T-helper 17 cell (primary cell): ENCODE measurements at regions not wholly inside any gene's neighbourhood (a gene's known extent, or its start where the extent isn't known, plus 50 kb on each side); places are given as distances from the start of the nearest gene placed in this dataset.
"Not testable (repeated sequence)": the region's sequence is repeated elsewhere in the genome, so short reads cannot be mapped to it uniquely, and the experiment has no call there.

Experiments
- ATAC-seq: fragments of 150-1000 bp; cut with Tn5 transposase; 2 replicates; pipeline ENCODE4 v1.10.0; 2021; ENCODE audit warnings: mild to moderate bottlenecking, moderate library complexity
- DNase-seq, 3 donors: peaks; one replicate each; pipeline versions ENCODE4 v3.0.0 to v3.0.0-alpha.2; 2020 to 2021
- H3K9me3 ChIP-seq: one replicate; pipeline ENCODE4 v1.7.0; 2013; ENCODE audit warnings: low read length, mild to moderate bottlenecking; ENCODE audit not compliant: control insufficient read depth, poor library complexity, severe bottlenecking
- H3K27ac Mint-ChIP-seq: one replicate; pipeline ENCODE4 v1.8.0; 2022; ENCODE audit warnings: mild to moderate bottlenecking, moderate library complexity, mixed read lengths
- H3K27me3 Mint-ChIP-seq: one replicate; pipeline ENCODE4 v1.8.0; 2022; ENCODE audit warnings: mixed read lengths
- H3K36me3 Mint-ChIP-seq: one replicate; pipeline ENCODE4 v1.8.0; 2022; ENCODE audit warnings: low read depth, mixed read lengths
- H3K4me1 Mint-ChIP-seq: one replicate; pipeline ENCODE4 v1.8.0; 2022; ENCODE audit warnings: mild to moderate bottlenecking, mixed read lengths
- H3K4me3 Mint-ChIP-seq: one replicate; pipeline ENCODE4 v1.8.0; 2022; ENCODE audit warnings: mild to moderate bottlenecking, moderate library complexity, mixed read lengths

DNA sequence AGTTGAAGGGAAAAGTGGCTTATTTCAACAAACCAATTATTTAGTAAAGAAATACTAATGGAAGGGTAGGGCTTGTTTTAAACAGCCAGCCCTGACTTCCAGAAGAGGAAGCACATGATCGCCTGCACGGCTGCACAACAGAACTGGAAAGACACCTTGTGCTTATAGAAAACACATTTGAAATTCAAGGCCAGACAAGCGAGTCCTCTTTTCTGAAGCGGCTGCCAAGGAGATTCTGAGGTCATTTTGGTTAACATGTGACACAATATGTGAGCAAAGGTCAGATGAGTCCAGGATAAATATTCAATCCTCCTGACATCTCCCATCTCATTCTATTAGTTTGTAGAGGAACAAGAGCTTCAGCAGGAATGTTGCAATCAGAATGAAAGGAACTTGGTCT, 461.4 kb upstream of the ST8SIA4 start:
- Mint-ChIP-seq H3K27me3 (no peaks in the 10 kb centered on the region), H3K36me3 (no peaks in the 10 kb centered on the region)

DNA sequence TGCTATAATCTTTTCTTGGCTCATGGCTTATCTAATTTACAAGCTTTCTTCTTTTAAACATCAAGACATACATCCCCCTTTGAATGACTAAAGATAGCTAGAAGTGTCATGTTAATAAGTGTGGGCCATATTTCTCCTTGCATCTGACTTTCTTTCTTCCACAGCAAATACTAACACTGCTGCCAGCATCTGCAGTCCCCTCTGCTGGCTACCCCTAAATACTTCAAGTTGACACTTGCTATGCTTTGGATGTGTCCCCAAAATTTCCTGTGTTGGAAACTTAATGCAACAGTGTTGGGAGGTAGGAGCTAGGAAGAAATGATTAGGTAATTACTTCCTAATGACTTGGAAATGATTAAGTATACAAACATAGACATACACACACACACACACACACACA, 459.0 kb upstream of the ST8SIA4 start:
- H3K4me1 Mint-ChIP-seq, result peaks cover 2% of the 10 kb centered on the region
- H3K9me3 ChIP-seq, result no peaks in the 10 kb centered on the region
- H3K36me3 Mint-ChIP-seq, result no peaks in the 10 kb centered on the region
- DNase-seq, result no peak
- H3K27ac Mint-ChIP-seq, result no peak overlapping the region
- H3K27me3 Mint-ChIP-seq, result no peaks in the 10 kb centered on the region
- no peak for ATAC-seq
- no peak overlapping the region for H3K4me3 Mint-ChIP-seq

More for the DNA sequence above, 461.4 kb upstream of the ST8SIA4 start:
- H3K4me1 Mint-ChIP-seq, result no peaks in the 10 kb centered on the region
- no peaks in the 10 kb centered on the region for H3K9me3 ChIP-seq
- ATAC-seq (no peak), DNase-seq (no peak)
- no peak overlapping the region for H3K4me3 Mint-ChIP-seq
- H3K27ac Mint-ChIP-seq, result no peak overlapping the region

DNA sequence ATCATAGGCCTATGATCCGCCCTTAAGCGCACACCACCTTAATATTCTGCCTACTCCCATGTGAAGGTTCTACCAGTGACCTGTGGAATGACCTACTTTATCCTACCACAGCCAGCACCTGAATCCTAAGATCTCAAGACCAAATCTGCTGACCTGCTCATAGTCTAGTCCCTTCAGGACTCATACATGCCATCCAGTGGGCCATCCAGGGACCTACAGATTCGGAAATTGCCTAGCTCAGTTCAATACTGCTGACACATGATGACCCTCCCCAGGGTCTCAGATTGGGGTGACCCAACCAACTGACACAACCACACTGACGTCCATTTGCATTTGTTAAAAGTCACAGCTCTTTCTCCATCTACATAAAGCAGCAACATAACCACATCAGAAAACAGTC, 443.8 kb upstream of the ST8SIA4 start:
- Mint-ChIP-seq H3K27ac (no peak overlapping the region), H3K4me1 (no peaks in the 10 kb centered on the region), H3K36me3 (no peaks in the 10 kb centered on the region), H3K27me3 (no peaks in the 10 kb centered on the region), H3K4me3 (no peak overlapping the region)
- DNase-seq, result no peak
- no peak for ATAC-seq
- no peaks in the 10 kb centered on the region for H3K9me3 ChIP-seq

DNA sequence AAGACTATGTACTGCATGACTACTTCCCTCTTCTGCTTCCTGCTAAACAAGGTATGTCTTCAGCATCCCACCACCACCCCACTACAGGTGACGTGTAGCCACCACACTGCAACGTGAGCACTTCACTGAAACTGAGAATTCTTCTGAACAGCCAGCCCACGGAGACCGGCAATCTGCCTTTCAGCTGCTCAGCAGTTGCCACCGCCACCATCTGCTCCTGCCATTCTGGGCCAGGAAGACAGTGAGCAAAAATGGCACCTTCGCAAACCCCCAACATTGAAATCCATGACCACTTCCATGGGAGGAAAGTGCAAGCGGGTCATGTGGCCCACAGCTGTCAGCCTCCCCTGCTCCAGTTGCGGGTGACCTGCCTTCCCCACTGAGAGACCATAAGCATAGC, 443.4 kb upstream of the ST8SIA4 start:
- Mint-ChIP-seq H3K27me3 (no peaks in the 10 kb centered on the region), H3K4me1 (no peaks in the 10 kb centered on the region), H3K27ac (no peak overlapping the region), H3K36me3 (no peaks in the 10 kb centered on the region), H3K4me3 (no peak overlapping the region)
- ATAC-seq (no peak), DNase-seq (no peak)
- H3K9me3 ChIP-seq, result no peaks in the 10 kb centered on the region

DNA sequence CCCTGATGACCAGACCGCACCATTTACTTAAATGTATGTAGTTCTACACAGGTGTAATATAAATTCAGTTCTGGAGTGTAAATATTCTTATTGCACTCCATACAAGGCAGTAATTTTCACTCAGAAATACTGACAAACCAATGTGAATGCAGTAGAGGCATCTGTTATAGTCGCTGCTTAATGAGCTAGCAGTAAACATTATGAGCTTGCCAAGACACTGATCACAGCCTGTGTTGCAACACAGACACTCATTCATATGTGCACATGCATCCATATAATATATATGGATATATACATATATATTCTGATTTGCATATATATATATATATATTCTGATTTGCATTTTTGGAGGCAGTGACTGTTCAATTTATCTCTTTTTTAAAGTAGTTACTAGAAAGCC, 435.1 kb upstream of the ST8SIA4 start:
- H3K9me3 ChIP-seq, result no peaks in the 10 kb centered on the region
- H3K27me3 Mint-ChIP-seq, result no peaks in the 10 kb centered on the region
- no peak overlapping the region for H3K4me3 Mint-ChIP-seq
- ATAC-seq (no peak), DNase-seq (no peak)
- H3K27ac Mint-ChIP-seq, result no peak overlapping the region
- no peaks in the 10 kb centered on the region for H3K4me1 Mint-ChIP-seq
- no peaks in the 10 kb centered on the region for H3K36me3 Mint-ChIP-seq

DNA sequence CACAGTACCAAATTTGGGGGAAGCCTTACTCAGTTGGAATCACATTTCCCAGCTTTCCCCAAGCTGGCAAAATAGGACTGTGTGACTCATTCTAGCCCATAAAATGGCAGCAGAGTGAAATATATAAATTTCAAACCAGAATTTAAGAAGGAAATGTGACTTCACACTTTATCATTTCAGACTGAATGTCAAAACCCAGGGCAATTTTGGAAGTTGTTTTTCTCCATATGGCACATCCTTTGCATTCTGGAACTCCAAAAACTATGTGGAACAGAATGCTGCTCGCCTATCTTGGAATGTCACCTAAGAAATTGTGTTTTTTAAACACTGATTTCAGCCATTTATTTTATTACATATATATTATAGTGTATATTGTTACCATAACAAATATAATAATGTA, 424.7 kb upstream of the ST8SIA4 start:
- DNase-seq, result no peak
- no peaks in the 10 kb centered on the region for H3K9me3 ChIP-seq
- no peak overlapping the region for H3K27ac Mint-ChIP-seq
- no peak overlapping the region for H3K4me3 Mint-ChIP-seq
- ATAC-seq, result no peak
- H3K36me3 Mint-ChIP-seq, result peaks cover 3% of the 10 kb centered on the region
- H3K4me1 Mint-ChIP-seq, result no peaks in the 10 kb centered on the region
- H3K27me3 Mint-ChIP-seq, result peaks cover 12% of the 10 kb centered on the region

DNA sequence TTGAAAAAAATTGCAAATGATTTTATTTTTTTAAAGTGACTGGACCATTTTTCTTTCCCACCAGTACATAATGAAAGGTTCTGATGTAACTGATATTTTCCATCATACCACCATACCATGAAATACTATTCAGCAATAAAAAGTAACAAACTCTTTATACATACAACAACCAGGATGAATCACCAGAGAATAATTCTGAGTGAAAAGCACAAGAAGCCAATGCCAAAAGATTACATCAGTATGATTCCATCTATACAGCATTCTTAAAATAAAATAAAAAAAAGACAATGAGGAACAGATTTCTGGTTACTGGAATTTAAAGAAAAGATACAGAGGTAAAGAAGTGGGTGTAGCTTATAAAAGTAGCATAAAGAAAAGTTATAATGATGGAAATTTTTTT, 423.7 kb upstream of the ST8SIA4 start:
- ATAC-seq (no peak), DNase-seq (no peak)
- Mint-ChIP-seq H3K27ac (no peak overlapping the region), H3K4me1 (no peaks in the 10 kb centered on the region), H3K36me3 (peaks cover 3% of the 10 kb centered on the region), H3K4me3 (no peak overlapping the region), H3K27me3 (peaks cover 12% of the 10 kb centered on the region)
- H3K9me3 ChIP-seq, result no peaks in the 10 kb centered on the region

DNA sequence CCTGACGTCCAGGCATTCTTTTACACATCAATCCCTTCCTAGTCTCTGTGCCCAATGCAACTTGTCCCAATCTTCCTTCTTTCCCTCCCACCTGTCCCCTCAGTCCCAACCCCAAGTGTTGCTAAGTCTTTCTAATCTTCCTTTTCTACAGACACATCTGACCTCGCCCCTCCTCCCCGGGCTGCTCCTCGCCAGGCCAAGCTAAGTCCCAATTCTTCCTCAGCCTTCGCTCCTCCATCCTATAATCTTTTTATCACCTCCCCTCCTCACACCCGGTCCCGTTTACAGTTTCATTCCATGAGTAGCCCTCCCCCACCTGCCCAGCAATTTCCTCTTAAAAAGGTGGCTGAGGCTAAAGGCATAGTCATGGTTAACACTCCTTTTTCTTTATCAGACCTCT, 413.3 kb upstream of the ST8SIA4 start:
- not testable (repeated sequence) for H3K27ac Mint-ChIP-seq, DNase-seq, H3K36me3 Mint-ChIP-seq, H3K4me1 Mint-ChIP-seq, H3K27me3 Mint-ChIP-seq, H3K9me3 ChIP-seq, ATAC-seq, H3K4me3 Mint-ChIP-seq

DNA sequence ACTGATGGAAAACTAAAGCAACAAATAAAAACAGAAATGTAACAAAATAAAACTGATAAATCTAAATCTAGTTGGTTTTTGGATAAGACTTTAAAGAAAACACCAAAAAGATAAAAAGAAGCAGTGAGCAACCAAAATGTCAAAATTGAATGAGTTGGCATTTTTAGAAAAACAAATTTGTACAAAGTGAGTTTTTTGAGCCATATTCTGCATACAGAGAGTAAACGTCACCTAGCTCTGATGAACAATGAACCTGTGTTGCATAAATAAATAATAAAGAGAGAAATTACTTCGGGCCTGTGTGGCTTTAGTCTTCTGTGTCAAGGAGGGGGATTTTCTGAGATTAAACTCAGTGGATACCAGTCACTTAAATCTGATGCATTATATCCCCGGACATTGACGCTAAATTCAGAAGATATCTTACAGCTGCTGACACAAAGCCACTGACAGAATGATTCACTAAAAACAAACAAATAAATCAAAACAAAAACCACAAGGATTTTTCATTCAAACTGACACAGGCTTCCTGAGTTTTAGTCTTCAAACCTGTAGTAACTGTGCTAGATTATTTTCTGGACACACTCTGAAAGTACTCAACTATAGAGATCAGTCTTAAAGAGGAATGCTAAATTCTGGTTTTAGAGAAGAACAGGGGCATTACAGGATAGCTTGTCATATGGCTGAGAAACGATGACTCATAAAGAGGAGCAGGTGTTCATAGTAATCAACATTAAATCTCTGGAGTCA, 403.5 kb upstream of the ST8SIA4 start:
- Mint-ChIP-seq H3K4me1 (no peaks in the 10 kb centered on the region), H3K27ac (no peak overlapping the region), H3K36me3 (no peaks in the 10 kb centered on the region), H3K4me3 (no peak overlapping the region), H3K27me3 (no peaks in the 10 kb centered on the region)
- no peaks in the 10 kb centered on the region for H3K9me3 ChIP-seq
- ATAC-seq, result no peak
- DNase-seq, result no peak

DNA sequence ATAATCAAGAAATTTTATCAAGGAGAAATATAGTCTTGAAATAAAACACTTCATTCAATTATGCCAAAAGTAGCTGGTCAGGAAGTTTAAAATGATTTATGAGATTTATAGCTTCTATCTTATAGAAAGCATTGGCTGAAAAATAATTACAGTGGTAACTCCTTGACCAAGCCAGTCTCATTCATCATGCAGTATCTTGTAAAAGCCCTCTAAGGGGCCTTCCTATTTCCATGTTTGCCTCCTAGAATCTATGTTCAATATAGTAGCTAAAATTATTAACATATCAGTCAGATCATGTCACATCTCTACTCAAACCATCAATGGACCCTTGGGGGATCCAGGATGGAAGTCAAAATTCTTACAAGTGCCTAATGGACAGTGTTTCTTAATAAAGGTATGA, 393.4 kb upstream of the ST8SIA4 start:
- Mint-ChIP-seq H3K36me3 (no peaks in the 10 kb centered on the region), H3K4me1 (peaks cover 2% of the 10 kb centered on the region), H3K27me3 (peaks cover 7% of the 10 kb centered on the region), H3K4me3 (no peak overlapping the region), H3K27ac (no peak overlapping the region)
- ATAC-seq, result no peak
- no peak for DNase-seq
- no peaks in the 10 kb centered on the region for H3K9me3 ChIP-seq

DNA sequence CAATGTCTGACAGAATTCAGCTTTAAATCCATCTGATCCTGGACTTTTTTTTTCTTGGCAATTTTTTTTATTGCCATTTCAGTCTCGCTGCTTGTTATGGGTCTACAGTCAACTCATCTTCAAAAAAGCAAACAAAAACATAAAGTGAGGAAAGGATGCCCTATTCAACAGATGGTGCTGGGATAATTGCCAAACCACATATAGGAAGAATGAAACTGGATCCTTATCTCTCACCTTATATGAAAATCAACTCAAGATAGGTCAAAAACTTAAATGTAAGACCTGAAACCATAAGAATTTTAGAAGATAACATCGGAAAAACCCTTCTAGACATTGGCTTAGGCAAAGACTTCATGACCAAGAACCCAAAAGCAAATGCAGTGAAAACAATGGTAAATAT, 389.1 kb upstream of the ST8SIA4 start:
- H3K27me3 Mint-ChIP-seq, result peaks cover 7% of the 10 kb centered on the region
- H3K4me1 Mint-ChIP-seq, result peaks cover 2% of the 10 kb centered on the region
- no peak for ATAC-seq
- no peaks in the 10 kb centered on the region for H3K36me3 Mint-ChIP-seq
- no peaks in the 10 kb centered on the region for H3K9me3 ChIP-seq
- DNase-seq, result no peak
- H3K27ac Mint-ChIP-seq, result no peak overlapping the region
- no peak overlapping the region for H3K4me3 Mint-ChIP-seq

DNA sequence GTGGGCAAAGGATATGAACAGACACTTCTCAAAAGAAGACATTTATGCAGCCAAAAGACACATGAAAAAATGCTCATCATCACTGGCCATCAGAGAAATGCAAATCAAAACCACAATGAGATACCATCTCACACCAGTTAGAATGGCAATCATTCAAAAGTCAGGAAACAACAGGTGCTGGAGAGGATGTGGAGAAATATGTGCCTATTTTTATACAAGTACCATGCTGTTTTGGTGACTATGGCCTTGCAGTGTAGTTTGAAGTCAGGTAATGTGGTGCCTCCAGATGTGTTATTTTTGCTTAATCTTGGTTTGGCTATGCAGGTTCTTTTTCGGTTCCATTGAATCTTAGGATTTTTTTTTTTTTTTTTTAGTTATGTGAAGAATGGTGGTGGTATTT, 387.7 kb upstream of the ST8SIA4 start:
- H3K27ac Mint-ChIP-seq, H3K4me1 Mint-ChIP-seq, H3K27me3 Mint-ChIP-seq, ATAC-seq, H3K36me3 Mint-ChIP-seq, DNase-seq, H3K4me3 Mint-ChIP-seq, H3K9me3 ChIP-seq: not testable (repeated sequence)

DNA sequence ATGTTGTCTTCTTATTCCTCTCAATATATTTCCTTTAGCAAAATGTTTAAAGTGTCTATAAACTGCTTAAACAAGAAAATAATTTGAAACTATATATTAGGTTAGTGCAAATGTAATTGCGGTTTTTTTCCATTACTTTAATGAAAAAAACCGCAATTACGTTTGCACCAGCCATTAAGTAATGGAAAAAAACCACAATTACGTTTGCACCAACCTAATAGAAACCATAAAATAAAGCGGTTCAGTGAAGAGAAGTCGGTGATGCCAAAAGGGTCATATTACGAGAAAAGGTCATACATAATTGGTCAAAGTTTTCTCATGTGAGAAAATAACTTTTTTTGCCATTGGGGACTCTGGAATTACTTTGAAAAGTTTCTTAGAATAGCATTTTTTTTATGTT, 385.6 kb upstream of the ST8SIA4 start:
- DNase-seq (no peak), ATAC-seq (no peak)
- H3K4me3 Mint-ChIP-seq, result no peak overlapping the region
- H3K9me3 ChIP-seq, result no peaks in the 10 kb centered on the region
- no peak overlapping the region for H3K27ac Mint-ChIP-seq
- H3K27me3 Mint-ChIP-seq, result peaks cover 7% of the 10 kb centered on the region
- H3K4me1 Mint-ChIP-seq, result peaks cover 2% of the 10 kb centered on the region
- no peaks in the 10 kb centered on the region for H3K36me3 Mint-ChIP-seq

DNA sequence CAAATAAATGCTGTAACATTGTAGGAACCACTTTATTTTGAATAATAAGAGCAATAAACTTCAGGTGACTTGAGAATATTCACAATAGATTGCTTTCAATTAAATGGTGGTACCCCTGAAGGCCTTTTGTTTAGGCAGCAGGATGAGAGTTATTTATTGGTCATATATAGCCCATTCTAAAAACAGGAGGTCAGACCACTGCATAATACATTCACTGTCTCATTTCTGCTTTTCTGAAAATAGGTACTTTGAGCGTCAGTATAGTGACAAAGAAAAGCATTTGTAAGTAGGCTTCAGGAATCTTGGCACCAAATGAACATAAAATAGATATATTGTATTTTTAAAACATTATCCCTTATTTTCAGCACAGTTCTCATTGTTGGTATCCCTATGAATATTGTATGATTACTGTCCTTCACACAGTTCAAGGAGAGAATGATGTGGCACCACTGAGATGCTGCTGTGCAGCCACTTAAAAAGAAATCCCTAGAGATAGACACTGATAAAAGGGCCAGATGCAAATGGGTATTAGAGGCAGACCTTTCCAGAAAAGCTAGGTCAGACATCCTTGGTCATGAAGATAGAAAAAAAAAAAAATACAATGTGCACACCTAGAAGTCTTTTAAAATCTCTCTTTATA, 381.8 kb upstream of the ST8SIA4 start:
- no peak for ATAC-seq

More for the DNA sequence above, 381.8 kb upstream of the ST8SIA4 start:
- Mint-ChIP-seq H3K27ac (no peak overlapping the region), H3K4me3 (no peak overlapping the region), H3K27me3 (no peaks in the 10 kb centered on the region), H3K36me3 (no peaks in the 10 kb centered on the region), H3K4me1 (no peaks in the 10 kb centered on the region)
- no peaks in the 10 kb centered on the region for H3K9me3 ChIP-seq
- no peak for DNase-seq
